B cell (primary cell): ENCODE measurements at regions not wholly inside any gene's neighbourhood (a gene's known extent, or its start where the extent isn't known, plus 50 kb on each side); places are given as distances from the start of the nearest gene placed in this dataset.
"Not testable (repeated sequence)": the region's sequence is repeated elsewhere in the genome, so short reads cannot be mapped to it uniquely, and the experiment has no call there.

Experiments used
- ATAC-seq: fragments of 200-7000 bp; cut with Tn5 transposase; one replicate; pipeline ENCODE4 v1.10.0; 2021; ENCODE audit warnings: low read depth, mild to moderate bottlenecking, moderate number of reproducible peaks, moderate library complexity
- CTCF ChIA-PET: fragments of 350-600 bp; sonication (Branson Sonifier 250); formaldehyde crosslinking; loops from one replicate; lab custom pipeline; 2021; ENCODE audit warnings: antibody characterized with exemption, inconsistent platforms; lab: Charles Lee
- POLR2A ChIA-PET: fragments of 350-600 bp; sonication (Branson Sonifier 250); formaldehyde crosslinking; loops from one replicate; lab custom pipeline; 2021; ENCODE audit warnings: antibody characterized with exemption; lab: Charles Lee
- DNase-seq: peaks from one replicate; pipeline ENCODE4 v3.0.0; 2013
- H2AFZ ChIP-seq: 2 replicates; pipeline ENCODE4 v1.6.1; 2012; ENCODE audit warnings: mild to moderate bottlenecking, low read depth, low read length; ENCODE audit not compliant: insufficient read depth, poor library complexity, severe bottlenecking
- H3K27ac ChIP-seq, 2 donors: 1 replicate in 1 of 2; 2 replicates in 1 of 2; pipeline ENCODE4 v1.5.1; 2012 to 2013; ENCODE audit warnings: low read length in 2 of 2, mild to moderate bottlenecking in 2 of 2, moderate library complexity in 1 of 2
- H3K27me3 ChIP-seq, 4 experiments: fragments of 200-600 bp in 1 of 4; sonication (generic) in 1 of 4; replicated peaks in 1 of 4; 1 replicate in 2 of 4; 2 replicates in 2 of 4; pipeline versions ENCODE4 v1.6.1 to v1.7.0; 2013 to 2016; ENCODE audit warnings: low read length in 3 of 4, mild to moderate bottlenecking in 2 of 4, mixed read lengths in 1 of 4, moderate library complexity in 1 of 4; ENCODE audit not compliant: insufficient read depth in 4 of 4, control insufficient read depth in 3 of 4; ENCODE audit errors: control extremely low read depth in 1 of 4
- H3K36me3 ChIP-seq, 2 experiments: replicated peaks in 1 of 2; 1 replicate in 1 of 2; 2 replicates in 1 of 2; pipeline versions ENCODE4 v1.6.1 to v1.7.1; 2013; ENCODE audit warnings: low read length in 1 of 2; ENCODE audit not compliant: insufficient read depth in 2 of 2, control insufficient read depth in 1 of 2; ENCODE audit errors: control extremely low read depth in 1 of 2, extremely low read depth in 1 of 2
- H3K4me1 ChIP-seq, 2 donors: fragments of 200-600 bp in 1 of 2; sonication (generic) in 1 of 2; 1 replicate in 1 of 2; 2 replicates in 1 of 2; pipeline versions ENCODE4 v1.5.1 to v1.6.1; 2013 to 2017; ENCODE audit warnings: low read length in 2 of 2; ENCODE audit not compliant: control insufficient read depth in 2 of 2, insufficient read depth in 2 of 2
- H3K4me2 ChIP-seq: replicated peaks from 2 replicates; pipeline ENCODE3; 2012; ENCODE audit warnings: mild to moderate bottlenecking, low read depth, low read length; ENCODE audit not compliant: poor library complexity, severe bottlenecking
- H3K4me3 ChIP-seq, 5 experiments: fragments of 200-600 bp in 1 of 5; sonication (generic) in 1 of 5; 1 replicate in 3 of 5; 2 replicates in 2 of 5; pipeline versions ENCODE4 v1.5.1 to v1.7.0; 2011 to 2016; ENCODE audit warnings: low read length in 4 of 5, mild to moderate bottlenecking in 4 of 5, low read depth in 2 of 5, control low read depth in 1 of 5, moderate library complexity in 1 of 5; ENCODE audit not compliant: insufficient read depth in 1 of 5; ENCODE audit errors: control extremely low read depth in 1 of 5, extremely low read depth in 1 of 5
- H3K79me2 ChIP-seq: fragments of 200-600 bp; sonication (generic); one replicate; pipeline ENCODE4 v1.6.0; 2016; ENCODE audit warnings: low read length; ENCODE audit not compliant: control insufficient read depth, insufficient read depth
- H3K9ac ChIP-seq: fragments of 200-600 bp; sonication (generic); 2 replicates; pipeline ENCODE4 v1.6.1; 2017; ENCODE audit warnings: mild to moderate bottlenecking, low read length, moderate library complexity
- H3K9me3 ChIP-seq, 3 donors: one replicate each; pipeline versions ENCODE4 v1.6.1 to v1.7.1; 2013; ENCODE audit warnings: low read length in 2 of 3; ENCODE audit not compliant: control insufficient read depth in 2 of 3, insufficient read depth in 1 of 3; ENCODE audit errors: control extremely low read depth in 1 of 3
- H4K20me1 ChIP-seq: 2 replicates; pipeline ENCODE4 v1.6.0; 2012; ENCODE audit warnings: mild to moderate bottlenecking, low read length; ENCODE audit not compliant: insufficient read depth, control insufficient read depth, poor library complexity, severe bottlenecking
- H3K27ac Mint-ChIP-seq: one replicate; pipeline ENCODE4 v1.8.0; 2021; ENCODE audit warnings: mixed read lengths
- H3K27me3 Mint-ChIP-seq: one replicate; pipeline ENCODE4 v1.8.0; 2021; ENCODE audit warnings: mixed read lengths
- H3K4me1 Mint-ChIP-seq: one replicate; pipeline ENCODE4 v1.8.0; 2021; ENCODE audit warnings: mixed read lengths
- H3K4me3 Mint-ChIP-seq: one replicate; pipeline ENCODE4 v1.8.0; 2021; ENCODE audit warnings: mixed read lengths
- H3K9me3 Mint-ChIP-seq: one replicate; pipeline ENCODE4 v1.8.0; 2022; ENCODE audit warnings: mixed read lengths; ENCODE audit not compliant: insufficient read depth
- CTCF ChIP-seq: fragments of 200-600 bp; IDR thresholded peaks from one replicate; pipeline ENCODE4 v1.8.0; 2022; ENCODE audit warnings: antibody characterized with exemption, mild to moderate bottlenecking
- EZH2 ChIP-seq: IDR thresholded peaks from 2 replicates; pipeline ENCODE4 v1.6.1; 2012; ENCODE audit warnings: borderline replicate concordance, low read depth, mild to moderate bottlenecking, moderate library complexity, low read length; ENCODE audit not compliant: insufficient read depth, poor library complexity, severe bottlenecking
- WGBS: methylation state at CpG from one replicate; pipeline ENCODE4 v1.1.5; 2013; ENCODE audit warnings: missing lambda C conversion rate; ENCODE audit not compliant: insufficient coverage; 5-methylcytosine and 5-hydroxymethylcytosine counted together
- intact Hi-C: fragments of 100-400 bp; cut with micrococcal nuclease; formaldehyde crosslinking; loops from one replicate; pipeline ENCODE4 v1.10.0; 2022

- intact Hi-C loops: no loop called here
- Histone ChIP-seq H3K9me3 (no peaks in the 10 kb centered on the region), H3K36me3 (no peaks in the 10 kb centered on the region), H4K20me1 (no peaks in the 10 kb centered on the region), H2AFZ (no peak overlapping the region), H3K4me1 (no peaks in the 10 kb centered on the region), H3K27me3 (peaks cover 0 to 2% (median 0%) of the 10 kb centered on the region in 4 experiments), H3K27ac (no peak overlapping the region), H3K4me2 (no peak overlapping the region), H3K4me3 (no peak overlapping the region), H3K79me2 (no peaks in the 10 kb centered on the region), H3K9ac (no peak overlapping the region)
- POLR2A ChIA-PET: no interaction called here
- Mint-ChIP-seq H3K27ac (no peak overlapping the region), H3K4me3 (no peak overlapping the region), H3K9me3 (no peaks in the 10 kb centered on the region), H3K4me1 (no peaks in the 10 kb centered on the region), H3K27me3 (no peaks in the 10 kb centered on the region)
- TF ChIP-seq CTCF (no peak), EZH2 (no peak)
- no CpG with 5 or more reads among the region's 1 CpG for WGBS
- DNase-seq (no peak), ATAC-seq (no peak)
- CTCF ChIA-PET: no interaction called here
These were observed 94.5 kb downstream of the RFPL4B start for GRCh38 chr6:112441607-112442006.

- H3K4me2 ChIP-seq: no peak overlapping the region
- H3K36me3 ChIP-seq: no peaks in the 10 kb centered on the region
- WGBS: 90% methylated on average over 2 of the region's 6 CpGs
- POLR2A ChIA-PET: no interaction called here
- ATAC-seq: no peak
- H3K27ac ChIP-seq: no peak overlapping the region
- no peak for DNase-seq
- no peaks in the 10 kb centered on the region for H3K9me3 ChIP-seq
- peaks cover 0 to 2% (median 0%) of the 10 kb centered on the region in 4 experiments for H3K27me3 ChIP-seq
- no peak overlapping the region for H3K27ac Mint-ChIP-seq
- intact Hi-C loops: no loop called here
- no peaks in the 10 kb centered on the region for H3K27me3 Mint-ChIP-seq
- H3K4me1 Mint-ChIP-seq: no peaks in the 10 kb centered on the region
- no peaks in the 10 kb centered on the region for H3K9me3 Mint-ChIP-seq
- H3K4me3 Mint-ChIP-seq: no peak overlapping the region
- H2AFZ ChIP-seq: no peak overlapping the region
- no peak overlapping the region for H3K9ac ChIP-seq
- H3K4me1 ChIP-seq: no peaks in the 10 kb centered on the region
- no peaks in the 10 kb centered on the region for H3K79me2 ChIP-seq
- no peak overlapping the region for H3K4me3 ChIP-seq
- CTCF ChIA-PET: no interaction called here
- TF ChIP-seq EZH2 (no peak), CTCF (no peak)
- H4K20me1 ChIP-seq: no peaks in the 10 kb centered on the region
These were observed 96.3 kb downstream of the RFPL4B start for GRCh38 chr6:112443179-112444065.

- H3K4me3 Mint-ChIP-seq, POLR2A ChIA-PET, H3K27ac ChIP-seq, H3K4me1 Mint-ChIP-seq, H3K36me3 ChIP-seq, H3K4me1 ChIP-seq, H3K4me3 ChIP-seq, ATAC-seq, H2AFZ ChIP-seq, DNase-seq, H3K27me3 Mint-ChIP-seq, H3K9me3 Mint-ChIP-seq, H3K9me3 ChIP-seq, H3K9ac ChIP-seq, H3K79me2 ChIP-seq, H4K20me1 ChIP-seq, intact Hi-C loops, CTCF ChIA-PET, H3K27me3 ChIP-seq, H3K4me2 ChIP-seq, H3K27ac Mint-ChIP-seq: not testable (repeated sequence)
- WGBS: no CpG with 5 or more reads among the region's 3 CpGs
These were observed 101.7 kb downstream of the RFPL4B start for GRCh38 chr6:112448786-112449185.
